Spinal cord (tissue), 9 donors: ENCODE measurements at regions not wholly inside any gene's neighbourhood (a gene's known extent, or its start where the extent isn't known, plus 50 kb on each side); places are given as distances from the start of the nearest gene placed in this dataset.

Source experiments
- DNase-seq, 6 donors: peaks; one replicate each; pipeline versions ENCODE4 v3.0.0 to v3.0.0-alpha.2; 2013 to 2015; ENCODE audit warnings: low spot score in 6 of 6, low read depth in 4 of 6
- H3K27ac ChIP-seq: one replicate; pipeline ENCODE4 v1.5.1; 2013; ENCODE audit warnings: low read depth, low read length, control low read depth
- H3K27me3 ChIP-seq: one replicate; pipeline ENCODE4 v1.6.1; 2013; ENCODE audit warnings: low read length; ENCODE audit not compliant: control insufficient read depth, insufficient read depth
- H3K36me3 ChIP-seq: one replicate; pipeline ENCODE4 v1.6.1; 2013; ENCODE audit warnings: low read length; ENCODE audit not compliant: control insufficient read depth, insufficient read depth
- H3K4me1 ChIP-seq: one replicate; pipeline ENCODE4 v1.6.1; 2013; ENCODE audit warnings: low read length; ENCODE audit not compliant: control insufficient read depth, insufficient read depth
- H3K4me3 ChIP-seq: one replicate; pipeline ENCODE4 v1.5.1; 2013; ENCODE audit warnings: low read depth, low read length, control low read depth
- H3K9me3 ChIP-seq: one replicate; pipeline ENCODE4 v1.6.1; 2013; ENCODE audit warnings: low read length; ENCODE audit not compliant: control insufficient read depth, insufficient read depth
- WGBS: methylation state at CpG from one replicate; pipeline ENCODE4 v1.1.5; 2013; ENCODE audit warnings: missing lambda C conversion rate; ENCODE audit not compliant: insufficient coverage; 5-methylcytosine and 5-hydroxymethylcytosine counted together
- donor health status: healthy.

- Histone ChIP-seq H3K9me3 (no peaks in the 10 kb centered on the region), H3K36me3 (no peaks in the 10 kb centered on the region), H3K27ac (no peak overlapping the region), H3K4me3 (no peak overlapping the region), H3K4me1 (no peaks in the 10 kb centered on the region), H3K27me3 (no peaks in the 10 kb centered on the region)
- WGBS = no CpG with 5 or more reads among the region's 1 CpG
- no peak for DNase-seq
Observed at GRCh38 chr5:12322042-12322441, 417.8 kb upstream of the CTNND2 start.

- Histone ChIP-seq H3K4me1 (no peaks in the 10 kb centered on the region), H3K9me3 (no peaks in the 10 kb centered on the region), H3K27me3 (no peaks in the 10 kb centered on the region), H3K4me3 (no peak overlapping the region), H3K27ac (no peak overlapping the region), H3K36me3 (no peaks in the 10 kb centered on the region)
- WGBS = 80% methylated on average over 3 of the region's 3 CpGs
- no peak for DNase-seq
Observed at GRCh38 chr5:12320331-12320730, 416.1 kb upstream of the CTNND2 start.

- 93% methylated on average over 1 of the region's 1 CpG for WGBS
- Histone ChIP-seq H3K27ac (no peak overlapping the region), H3K9me3 (no peaks in the 10 kb centered on the region), H3K36me3 (no peaks in the 10 kb centered on the region), H3K4me3 (no peak overlapping the region), H3K27me3 (no peaks in the 10 kb centered on the region), H3K4me1 (no peaks in the 10 kb centered on the region)
- no peak for DNase-seq
Observed at GRCh38 chr5:12316812-12317211, 412.6 kb upstream of the CTNND2 start.

- no peak for DNase-seq
- H3K4me3 ChIP-seq = no peak overlapping the region
- no peak overlapping the region for H3K27ac ChIP-seq
- H3K4me1 ChIP-seq = no peaks in the 10 kb centered on the region
- no peaks in the 10 kb centered on the region for H3K27me3 ChIP-seq
- no CpG with 5 or more reads among the region's 1 CpG for WGBS
- H3K9me3 ChIP-seq = no peaks in the 10 kb centered on the region
- H3K36me3 ChIP-seq = no peaks in the 10 kb centered on the region
Observed at GRCh38 chr5:12315461-12315860, 411.2 kb upstream of the CTNND2 start.

GRCh38 chr5:12313602-12314001 is 409.4 kb upstream of the CTNND2 start:
- H3K36me3 ChIP-seq = no peaks in the 10 kb centered on the region
- no peaks in the 10 kb centered on the region for H3K27me3 ChIP-seq
- H3K27ac ChIP-seq = no peak overlapping the region
- no peak overlapping the region for H3K4me3 ChIP-seq
- no peaks in the 10 kb centered on the region for H3K9me3 ChIP-seq
- DNase-seq = no peak
- no peaks in the 10 kb centered on the region for H3K4me1 ChIP-seq
- no CpG with 5 or more reads among the region's 2 CpGs for WGBS

- H3K27me3 ChIP-seq = no peaks in the 10 kb centered on the region
- 90% methylated on average over 1 of the region's 5 CpGs for WGBS
- H3K36me3 ChIP-seq = no peaks in the 10 kb centered on the region
- no peak for DNase-seq
- H3K27ac ChIP-seq = no peak overlapping the region
- H3K4me1 ChIP-seq = no peaks in the 10 kb centered on the region
- H3K9me3 ChIP-seq = no peaks in the 10 kb centered on the region
- H3K4me3 ChIP-seq = no peak overlapping the region
Observed at GRCh38 chr5:12312343-12312742, 408.1 kb upstream of the CTNND2 start.

GRCh38 chr5:12294151-12294550 is 389.9 kb upstream of the CTNND2 start:
- no peaks in the 10 kb centered on the region for H3K4me1 ChIP-seq
- H3K27ac ChIP-seq = no peak overlapping the region
- WGBS = 100% methylated on average over 1 of the region's 4 CpGs
- H3K36me3 ChIP-seq = no peaks in the 10 kb centered on the region
- peaks cover 9% of the 10 kb centered on the region for H3K9me3 ChIP-seq
- no peaks in the 10 kb centered on the region for H3K27me3 ChIP-seq
- no peak for DNase-seq
- no peak overlapping the region for H3K4me3 ChIP-seq

GRCh38 chr5:12292610-12293204 is 388.5 kb upstream of the CTNND2 start:
- H3K4me1 ChIP-seq = no peaks in the 10 kb centered on the region
- DNase-seq = peak in 1 of 6 donors; percentile 13

GRCh38 chr5:12284604-12285003 is 380.4 kb upstream of the CTNND2 start:
- H3K9me3 ChIP-seq = no peaks in the 10 kb centered on the region
- no peak overlapping the region for H3K4me3 ChIP-seq
- no peaks in the 10 kb centered on the region for H3K27me3 ChIP-seq
- H3K27ac ChIP-seq = no peak overlapping the region
- H3K4me1 ChIP-seq = no peaks in the 10 kb centered on the region
- no peaks in the 10 kb centered on the region for H3K36me3 ChIP-seq
- WGBS = 100% methylated on average over 1 of the region's 1 CpG
- no peak for DNase-seq

More at GRCh38 chr5:12292610-12293204, 388.5 kb upstream of the CTNND2 start:
- no CpG with 5 or more reads among the region's 6 CpGs for WGBS
- Histone ChIP-seq H3K9me3 (peaks cover 9% of the 10 kb centered on the region), H3K27ac (no peak overlapping the region), H3K36me3 (no peaks in the 10 kb centered on the region), H3K4me3 (no peak overlapping the region), H3K27me3 (no peaks in the 10 kb centered on the region)

- no CpG with 5 or more reads among the region's 2 CpGs for WGBS
- Histone ChIP-seq H3K27me3 (no peaks in the 10 kb centered on the region), H3K4me1 (no peaks in the 10 kb centered on the region), H3K9me3 (no peaks in the 10 kb centered on the region), H3K4me3 (no peak overlapping the region), H3K36me3 (no peaks in the 10 kb centered on the region), H3K27ac (no peak overlapping the region)
- DNase-seq = no peak
Observed at GRCh38 chr5:12277504-12278192, 373.4 kb upstream of the CTNND2 start.
